OCI-LY1 (cell line): ENCODE measurements at regions not wholly inside any gene's neighbourhood (a gene's known extent, or its start where the extent isn't known, plus 50 kb on each side); places are given as distances from the start of the nearest gene placed in this dataset.

Source experiments
- H2AFZ ChIP-seq: fragments of 200-600 bp; sonication (generic), shearing (Covaris generic); 2 replicates; pipeline ENCODE4 v1.6.0; 2014; ENCODE audit warnings: antibody characterized with exemption, mild to moderate bottlenecking, low read length
- H3F3A ChIP-seq: fragments of 200-600 bp; sonication (generic), shearing (Covaris generic); 2 replicates; pipeline ENCODE4 v1.6.0; 2014; ENCODE audit warnings: mild to moderate bottlenecking, antibody characterized with exemption, low read length, moderate library complexity; ENCODE audit not compliant: insufficient read depth
- H3K27ac ChIP-seq: fragments of 200-600 bp; sonication (generic); 2 replicates; pipeline ENCODE4 v1.5.1; 2014; ENCODE audit warnings: low read length, mixed run types, mild to moderate bottlenecking, low read depth; ENCODE audit not compliant: poor library complexity, severe bottlenecking
- H3K27me3 ChIP-seq: fragments of 200-600 bp; sonication (generic); 2 replicates; pipeline ENCODE4 v1.6.0; 2014; ENCODE audit warnings: antibody characterized with exemption, mild to moderate bottlenecking, low read length, moderate library complexity; ENCODE audit not compliant: insufficient read depth
- H3K36me3 ChIP-seq: fragments of 200-600 bp; sonication (generic); 2 replicates; pipeline ENCODE4 v1.6.1; 2014; ENCODE audit warnings: mild to moderate bottlenecking, antibody characterized with exemption, low read length, moderate library complexity, mixed read lengths; ENCODE audit not compliant: insufficient read depth
- H3K4me1 ChIP-seq: fragments of 200-600 bp; sonication (generic); 2 replicates; pipeline ENCODE4 v1.5.1; 2014; ENCODE audit warnings: mild to moderate bottlenecking, low read length, moderate library complexity; ENCODE audit not compliant: insufficient read depth, severe bottlenecking
- H3K4me2 ChIP-seq: fragments of 200-600 bp; sonication (generic), shearing (Covaris generic); 2 replicates; pipeline ENCODE4 v1.6.1; 2014; ENCODE audit warnings: low read length
- H3K4me3 ChIP-seq: fragments of 200-600 bp; sonication (generic); 2 replicates; pipeline ENCODE4 v1.5.1; 2014; ENCODE audit warnings: low read length, low read depth, mild to moderate bottlenecking, mixed read lengths; ENCODE audit not compliant: poor library complexity, severe bottlenecking
- H3K79me2 ChIP-seq: fragments of 200-600 bp; shearing (Covaris generic); 2 replicates; pipeline ENCODE4 v1.6.1; 2016; ENCODE audit warnings: mixed run types, low read length, mixed read lengths; ENCODE audit not compliant: insufficient read depth
- H3K9ac ChIP-seq: fragments of 200-600 bp; sonication (generic), shearing (Covaris generic); 2 replicates; pipeline ENCODE4 v1.6.1; 2014; ENCODE audit warnings: mild to moderate bottlenecking, low read length, mixed read lengths
- H3K9me2 ChIP-seq: fragments of 200-600 bp; sonication (generic), shearing (Covaris generic); 2 replicates; pipeline ENCODE4 v1.6.1; 2014; ENCODE audit warnings: low read depth, mild to moderate bottlenecking, low read length, mixed read lengths
- H3K9me3 ChIP-seq: fragments of 200-600 bp; shearing (Covaris generic); 2 replicates; pipeline ENCODE4 v1.6.1; 2014; ENCODE audit warnings: low read length, mixed read lengths
- H4K20me1 ChIP-seq: fragments of 200-600 bp; sonication (generic), shearing (Covaris generic); 2 replicates; pipeline ENCODE4 v1.6.0; 2016; ENCODE audit warnings: mild to moderate bottlenecking, low read length; ENCODE audit not compliant: insufficient read depth
- CTCF ChIP-seq: fragments of 200-600 bp; sonication (generic), shearing (Covaris generic); IDR thresholded peaks from 2 replicates; pipeline ENCODE4 v1.5.1; 2017; ENCODE audit warnings: mild to moderate bottlenecking, antibody characterized with exemption, low read length, moderate library complexity, mixed read lengths
- EZH2 ChIP-seq: fragments of 200-600 bp; sonication (generic), shearing (Covaris generic); IDR thresholded peaks from 2 replicates; pipeline ENCODE4 v1.8.0; 2017; ENCODE audit warnings: borderline replicate concordance, mixed run types, mild to moderate bottlenecking, antibody characterized with exemption, low read length, moderate library complexity, mixed read lengths

GRCh38 chr3:193827871-193828270 lies 234.9 kb downstream of the OPA1 start:
- Histone ChIP-seq H3K9ac (no peak overlapping the region), H3K4me2 (no peak overlapping the region), H3K27ac (no peak overlapping the region), H3K36me3 (no peaks in the 10 kb centered on the region), H4K20me1 (no peaks in the 10 kb centered on the region), H3K9me2 (no peaks in the 10 kb centered on the region), H3K27me3 (no peaks in the 10 kb centered on the region), H3K79me2 (no peaks in the 10 kb centered on the region), H3K4me1 (no peaks in the 10 kb centered on the region), H3K9me3 (no peaks in the 10 kb centered on the region), H3F3A (no peaks in the 10 kb centered on the region), H2AFZ (no peak overlapping the region), H3K4me3 (no peak overlapping the region)
- no peak for TF ChIP-seq CTCF

DNA sequence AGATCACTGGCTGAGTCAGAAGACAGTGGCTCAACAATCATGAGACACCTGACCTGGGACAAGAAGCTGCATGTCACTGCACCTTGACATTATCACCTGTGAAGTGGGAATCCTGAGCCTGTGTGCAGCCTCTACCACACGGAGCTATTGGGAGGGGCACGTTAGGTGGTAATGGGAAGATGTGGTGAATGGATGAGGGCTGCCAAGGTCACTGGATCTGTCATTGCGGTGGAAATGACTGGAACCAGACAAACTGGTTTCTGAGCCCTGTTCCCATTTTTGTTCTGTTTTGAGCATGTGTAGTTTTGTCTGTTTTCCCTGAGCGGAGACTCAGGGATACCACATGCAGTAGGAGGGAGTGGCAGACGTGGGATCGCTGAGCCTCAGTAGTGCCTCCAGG lies 235.5 kb downstream of the OPA1 start:
- Histone ChIP-seq H3K4me1 (no peaks in the 10 kb centered on the region), H3K4me2 (no peak overlapping the region), H3K9me2 (no peaks in the 10 kb centered on the region), H3K27ac (no peak overlapping the region), H3K79me2 (no peaks in the 10 kb centered on the region), H3K9me3 (no peaks in the 10 kb centered on the region), H3F3A (no peaks in the 10 kb centered on the region), H4K20me1 (no peaks in the 10 kb centered on the region), H3K36me3 (no peaks in the 10 kb centered on the region), H2AFZ (no peak overlapping the region), H3K27me3 (no peaks in the 10 kb centered on the region), H3K4me3 (no peak overlapping the region), H3K9ac (no peak overlapping the region)
- TF ChIP-seq CTCF, result no peak

DNA sequence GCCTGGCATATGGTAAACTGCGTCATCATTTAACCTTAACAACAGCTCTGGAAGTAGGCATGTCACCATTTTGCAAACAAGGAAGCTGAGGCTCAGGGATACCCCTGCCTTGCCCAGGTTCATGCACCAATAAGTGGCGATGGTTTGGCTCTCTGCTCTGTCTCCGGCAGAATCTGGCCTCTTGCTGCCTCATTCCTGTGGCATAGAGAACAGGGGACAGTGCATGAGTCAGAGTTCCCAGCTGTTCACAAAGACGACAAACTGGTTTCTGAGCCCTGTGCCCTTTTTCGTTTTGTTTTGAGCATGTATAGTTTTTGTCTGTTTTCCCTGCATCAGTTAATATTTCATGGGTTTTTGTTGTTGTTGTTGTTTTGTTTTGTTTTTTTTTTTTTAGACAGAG lies 236.8 kb downstream of the OPA1 start:
- TF ChIP-seq EZH2, result no peak
- H3F3A ChIP-seq, result no peaks in the 10 kb centered on the region
- H3K79me2 ChIP-seq, result no peaks in the 10 kb centered on the region
- H3K9me3 ChIP-seq, result no peaks in the 10 kb centered on the region
- H3K9me2 ChIP-seq, result no peaks in the 10 kb centered on the region
- no peaks in the 10 kb centered on the region for H4K20me1 ChIP-seq
- no peak overlapping the region for H3K4me3 ChIP-seq
- H2AFZ ChIP-seq, result no peak overlapping the region
- no peak overlapping the region for H3K27ac ChIP-seq
- H3K36me3 ChIP-seq, result no peaks in the 10 kb centered on the region
- H3K9ac ChIP-seq, result no peak overlapping the region
- H3K4me2 ChIP-seq, result no peak overlapping the region
- no peaks in the 10 kb centered on the region; the same call in 1 of the 2 replicates for H3K27me3 ChIP-seq
- H3K4me1 ChIP-seq, result no peaks in the 10 kb centered on the region

- no peaks in the 10 kb centered on the region for H4K20me1 ChIP-seq
- H3K9me3 ChIP-seq, result no peaks in the 10 kb centered on the region
- H3K4me2 ChIP-seq, result no peak overlapping the region
- H3K9ac ChIP-seq, result no peak overlapping the region
- no peaks in the 10 kb centered on the region for H3K9me2 ChIP-seq
- no peak overlapping the region for H3K27ac ChIP-seq
- H3K27me3 ChIP-seq, result no peaks in the 10 kb centered on the region; the same call in 1 of the 2 replicates
- H2AFZ ChIP-seq, result no peak overlapping the region
- no peaks in the 10 kb centered on the region for H3K4me1 ChIP-seq
- H3K36me3 ChIP-seq, result no peaks in the 10 kb centered on the region
- TF ChIP-seq EZH2, result no peak
- no peak for TF ChIP-seq CTCF
- no peaks in the 10 kb centered on the region for H3F3A ChIP-seq
- H3K79me2 ChIP-seq, result no peaks in the 10 kb centered on the region
- no peak overlapping the region for H3K4me3 ChIP-seq
These were observed 237.8 kb downstream of the OPA1 start for GRCh38 chr3:193830791-193831191.
